ENCODE measurements at regions not wholly inside any gene's neighbourhood (a gene's known extent, or its start where the extent isn't known, plus 50 kb on each side); places are given as distances from the start of the nearest gene placed in this dataset.

DNA sequence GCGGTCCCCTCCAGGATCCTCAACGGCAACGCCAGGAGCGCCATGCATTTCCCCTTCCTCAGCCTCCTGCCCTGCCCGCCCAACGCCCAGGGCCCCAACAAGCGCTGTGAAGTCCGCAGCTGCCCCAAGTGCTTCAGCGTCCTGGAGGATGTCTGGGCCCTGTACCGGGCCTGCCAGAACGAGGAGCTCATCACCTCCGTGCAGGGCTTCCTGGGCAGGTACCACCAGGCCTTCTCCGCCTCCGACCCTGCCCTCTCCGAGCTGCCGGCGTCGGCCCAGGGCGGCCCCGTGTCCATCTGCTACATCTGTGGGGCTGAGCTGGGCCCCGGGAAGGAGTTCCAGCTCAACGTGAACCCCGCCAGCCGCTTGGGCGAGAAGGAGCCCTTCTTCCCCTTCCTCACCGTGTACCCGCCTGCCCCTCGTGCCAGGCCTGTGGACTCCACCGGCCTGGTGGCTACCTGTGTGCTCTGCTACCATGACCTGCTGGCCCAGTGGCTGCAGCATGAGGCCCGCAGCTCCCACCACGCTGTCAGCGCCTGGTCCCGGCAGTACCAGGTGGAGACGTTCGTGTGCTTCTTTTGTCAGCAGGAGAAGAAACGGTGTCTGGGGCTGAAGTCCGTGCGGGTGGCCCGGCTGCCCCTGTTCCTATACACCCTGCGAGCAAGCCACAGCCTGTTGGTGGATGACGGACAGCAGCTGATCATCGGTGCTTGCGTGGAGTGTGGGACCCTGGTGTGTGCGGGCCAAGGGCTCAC is 58.9 kb upstream of the CIBAR2 start:
- in situ Hi-C loops (cut with HindIII; ENCODE audit: low sequenced_read_pairs), result no loop called here
- no peak for DNase-seq (ENCODE audit: low read depth, low spot score)
- peak overlapping the region; percentile 48 for H3K4me3 ChIP-seq (ENCODE audit: low read depth, low read length)
- TF ChIP-seq, protein P1, sequence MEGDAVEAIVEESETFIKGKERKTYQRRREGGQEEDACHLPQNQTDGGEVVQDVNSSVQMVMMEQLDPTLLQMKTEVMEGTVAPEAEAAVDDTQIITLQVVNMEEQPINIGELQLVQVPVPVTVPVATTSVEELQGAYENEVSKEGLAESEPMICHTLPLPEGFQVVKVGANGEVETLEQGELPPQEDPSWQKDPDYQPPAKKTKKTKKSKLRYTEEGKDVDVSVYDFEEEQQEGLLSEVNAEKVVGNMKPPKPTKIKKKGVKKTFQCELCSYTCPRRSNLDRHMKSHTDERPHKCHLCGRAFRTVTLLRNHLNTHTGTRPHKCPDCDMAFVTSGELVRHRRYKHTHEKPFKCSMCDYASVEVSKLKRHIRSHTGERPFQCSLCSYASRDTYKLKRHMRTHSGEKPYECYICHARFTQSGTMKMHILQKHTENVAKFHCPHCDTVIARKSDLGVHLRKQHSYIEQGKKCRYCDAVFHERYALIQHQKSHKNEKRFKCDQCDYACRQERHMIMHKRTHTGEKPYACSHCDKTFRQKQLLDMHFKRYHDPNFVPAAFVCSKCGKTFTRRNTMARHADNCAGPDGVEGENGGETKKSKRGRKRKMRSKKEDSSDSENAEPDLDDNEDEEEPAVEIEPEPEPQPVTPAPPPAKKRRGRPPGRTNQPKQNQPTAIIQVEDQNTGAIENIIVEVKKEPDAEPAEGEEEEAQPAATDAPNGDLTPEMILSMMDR (IDR thresholded peaks at IDR 0.05; ENCODE audit: low read depth, low read length), result no peak

DNA sequence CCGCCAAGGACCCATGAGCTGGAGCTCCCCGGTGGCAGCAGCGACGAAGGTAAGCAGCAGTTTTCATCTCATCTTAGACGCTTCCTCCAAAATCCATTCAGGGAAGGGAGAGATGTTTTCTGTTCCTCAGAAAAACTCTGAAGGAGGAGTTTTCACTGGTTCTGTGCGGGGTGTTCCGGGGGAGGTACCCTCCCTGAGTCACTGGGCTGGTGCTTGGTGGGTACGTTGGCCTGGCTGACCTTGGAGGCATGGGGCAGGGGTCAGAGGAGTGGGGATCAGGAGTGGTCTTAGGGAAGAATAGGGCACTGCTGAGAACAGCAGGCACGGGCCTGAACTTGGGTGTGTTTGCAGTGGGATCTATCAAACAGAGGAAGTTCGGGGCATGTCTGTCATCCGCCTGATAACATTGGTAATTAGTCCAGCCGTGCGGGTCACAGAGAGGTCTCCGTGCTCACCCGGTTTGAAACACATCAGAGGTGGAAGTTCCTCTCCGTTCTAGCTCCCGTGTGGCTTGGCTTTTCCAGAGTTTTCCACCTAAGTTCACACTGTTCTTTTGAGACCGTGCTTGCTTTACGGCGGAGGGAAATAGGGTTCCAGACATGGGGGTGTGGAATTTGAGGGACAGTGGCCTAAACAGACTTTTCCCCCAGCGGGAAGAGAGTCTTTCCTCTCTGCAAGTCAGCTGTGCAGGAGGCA is 59.6 kb upstream of the CIBAR2 start:
- TF ChIP-seq, protein P1 (IDR thresholded peaks at IDR 0.05; ENCODE audit: low read depth, low read length), result no peak
- in situ Hi-C loops (cut with HindIII; ENCODE audit: low sequenced_read_pairs), result no loop called here
- peak overlapping the region; percentile 48 for H3K4me3 ChIP-seq (ENCODE audit: low read depth, low read length)
- DNase-seq (ENCODE audit: low read depth, low spot score), result no peak

DNA sequence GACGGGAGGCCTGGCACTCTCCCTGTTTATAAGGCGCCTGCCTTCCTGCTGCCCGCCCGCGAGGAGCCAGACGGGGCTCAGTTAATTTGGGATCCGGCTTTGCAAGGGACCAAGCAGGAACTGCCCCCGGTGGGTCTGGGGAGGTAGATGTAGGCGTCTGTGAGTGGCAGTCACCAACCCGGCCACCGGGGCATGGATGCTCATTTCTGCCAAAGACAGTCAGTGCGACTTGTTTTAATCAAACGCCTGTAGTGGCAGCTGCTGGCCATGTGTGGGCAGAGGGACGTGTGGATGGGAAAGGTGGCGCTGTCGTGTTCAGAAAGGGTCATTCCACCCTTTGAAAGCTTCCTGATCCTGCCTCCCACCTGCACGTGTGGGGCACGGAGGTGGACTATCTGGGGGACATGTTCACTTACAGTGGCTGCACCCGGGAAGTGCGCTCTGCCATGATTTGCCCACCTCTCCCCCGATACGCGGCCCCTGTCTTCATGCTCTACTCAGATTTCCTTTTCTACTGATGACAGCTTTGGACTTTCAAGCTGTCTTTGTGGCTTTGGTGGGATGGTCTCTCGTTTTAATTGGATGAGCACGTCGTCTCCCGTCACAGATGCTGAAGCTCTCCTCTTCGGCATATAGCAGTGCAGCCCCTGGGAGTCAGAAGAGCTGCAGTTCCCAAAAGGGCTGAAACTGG is 60.3 kb upstream of the CIBAR2 start:
- TF ChIP-seq, protein P1 (IDR thresholded peaks at IDR 0.05; ENCODE audit: low read depth, low read length), result peak; percentile 25
- H3K4me3 ChIP-seq (ENCODE audit: low read depth, low read length), result peak overlapping the region; percentile 48

DNA sequence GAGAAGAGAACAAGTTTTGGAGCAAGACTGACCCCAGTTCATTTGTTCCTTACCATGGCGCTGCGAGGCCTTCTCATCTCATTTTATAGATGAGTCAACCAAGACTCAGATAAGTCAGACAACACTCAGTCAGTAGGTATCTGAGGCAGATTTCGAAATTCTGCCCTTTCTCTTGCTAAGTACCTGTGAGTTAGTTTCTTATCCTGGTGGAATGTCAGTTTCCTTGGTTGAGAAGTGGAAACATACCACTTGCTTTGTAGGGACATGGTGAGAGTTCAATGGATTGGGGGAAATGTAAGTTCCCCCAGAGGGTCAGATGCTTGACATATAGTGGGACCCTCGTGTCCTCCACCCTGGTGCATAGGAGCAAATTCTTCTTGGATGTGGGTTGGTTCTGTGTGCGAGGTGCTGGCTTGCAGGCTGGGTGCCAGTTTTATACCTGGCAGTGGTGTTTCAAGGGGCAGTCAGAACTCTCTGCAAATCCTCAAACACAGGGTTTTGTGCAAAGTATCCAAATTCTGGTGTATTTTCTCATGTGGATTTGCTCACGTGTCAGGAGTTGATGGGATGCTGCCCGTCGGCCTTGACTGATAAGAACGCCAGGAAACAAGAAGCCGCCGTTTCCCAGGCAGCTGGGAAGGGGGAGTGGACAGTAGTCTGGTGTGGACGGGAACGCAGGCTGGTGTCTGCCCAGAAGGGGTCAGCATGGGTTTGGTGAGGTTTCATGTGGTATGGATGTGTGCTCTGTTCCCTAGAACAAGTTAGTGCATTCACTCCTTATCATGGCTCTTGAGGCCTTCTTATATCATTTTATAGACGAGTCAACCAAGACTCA is 61.1 kb upstream of the CIBAR2 start:
- H3K4me3 ChIP-seq (ENCODE audit: low read depth, low read length), result peak overlapping the region; percentile 48
- in situ Hi-C loops (cut with HindIII; ENCODE audit: low sequenced_read_pairs), result no loop called here

More for the DNA sequence above, 60.3 kb upstream of the CIBAR2 start:
- in situ Hi-C loops (cut with HindIII; ENCODE audit: low sequenced_read_pairs), result no loop called here
- DNase-seq (ENCODE audit: low read depth, low spot score), result no peak

DNA sequence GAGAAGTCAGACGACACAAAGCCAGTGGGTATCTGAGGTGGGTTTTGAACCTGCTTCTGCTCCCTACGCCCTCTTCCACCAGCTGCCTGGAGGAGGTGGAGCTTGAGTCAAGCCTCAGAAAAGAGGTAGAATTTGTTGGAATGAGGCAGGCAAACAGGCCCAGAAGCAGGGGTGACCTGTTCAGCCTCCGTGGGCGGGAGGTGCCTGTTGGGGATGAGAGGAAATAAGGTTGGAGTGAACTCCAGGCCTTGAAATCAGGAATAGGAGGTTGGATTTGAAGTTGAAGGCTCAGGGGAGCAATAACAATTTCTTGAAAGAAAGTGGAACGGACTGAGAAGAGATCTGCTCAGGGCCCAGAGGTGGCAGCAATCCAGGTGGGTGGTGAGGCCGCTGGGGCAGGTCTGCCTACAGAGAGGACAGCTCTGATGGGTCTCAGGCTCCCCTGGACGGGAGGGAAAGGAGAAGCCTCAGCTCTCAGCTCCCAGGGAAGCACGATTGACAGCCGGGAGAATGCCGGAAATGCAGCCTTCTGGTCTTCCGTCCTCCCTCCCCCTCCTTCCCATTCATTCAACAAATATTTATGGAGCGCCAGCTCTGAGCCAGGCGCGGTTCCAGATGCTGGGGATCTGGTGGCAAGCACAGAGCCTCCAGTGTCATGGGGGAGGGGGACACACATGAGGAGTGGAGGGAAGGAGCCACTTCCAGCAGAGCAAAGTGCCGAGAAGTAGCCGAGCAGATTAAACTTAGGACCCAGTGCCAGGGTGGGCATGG is 61.9 kb upstream of the CIBAR2 start:
- no peak overlapping the region for H3K4me3 ChIP-seq (ENCODE audit: low read depth, low read length)
- TF ChIP-seq, protein P1 (IDR thresholded peaks at IDR 0.05; ENCODE audit: low read depth, low read length), result no peak
- in situ Hi-C loops (cut with HindIII; ENCODE audit: low sequenced_read_pairs), result no loop called here
- DNase-seq (ENCODE audit: low read depth, low spot score), result peak; percentile 63

More for the DNA sequence above, 61.1 kb upstream of the CIBAR2 start:
- DNase-seq (ENCODE audit: low read depth, low spot score), result peak; percentile 74
- TF ChIP-seq, protein P1 (IDR thresholded peaks at IDR 0.05; ENCODE audit: low read depth, low read length), result peak; percentile 36

Data from astrocyte of the spinal cord (primary cell).